ENCODE measurements at regions not wholly inside any gene's neighbourhood (a gene's known extent, or its start where the extent isn't known, plus 50 kb on each side); places are given as distances from the start of the nearest gene placed in this dataset.

DNA sequence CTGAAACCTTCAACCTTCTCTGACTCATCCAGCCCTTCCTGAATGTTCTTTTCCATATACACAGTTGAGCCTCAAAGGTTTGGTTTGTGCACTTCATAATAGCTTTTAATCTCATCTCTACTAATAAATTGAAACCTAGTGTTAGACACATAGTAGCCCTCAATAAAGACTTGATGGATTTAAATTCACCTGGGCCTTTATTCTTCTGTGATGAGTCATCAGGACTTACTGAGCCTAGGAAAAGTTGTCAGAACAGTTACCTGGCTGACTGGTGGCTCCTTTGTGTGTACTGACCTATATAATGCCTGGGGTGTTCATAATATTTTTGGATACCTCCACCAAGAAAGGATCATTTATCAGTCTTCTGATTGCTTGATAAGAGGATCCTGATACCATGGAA, 86.4 kb upstream of the NTF3 start:
- Mint-ChIP-seq H3K4me1 (no peaks in the 10 kb centered on the region), H3K36me3 (no peaks in the 10 kb centered on the region), H3K9me3 (peaks cover 0 to 3% (median 2%) of the 10 kb centered on the region in 7 donors), H3K27me3 (ENCODE audit: low read depth in 3 of 3) (peaks cover 2 to 10% (median 4%) of the 10 kb centered on the region in 3 donors), H3K27ac (no peak overlapping the region), H3K4me3 (no peak overlapping the region)
- no peak for DNase-seq
- H2AFZ ChIP-seq (ENCODE audit: insufficient read depth, low read depth, low read length, poor library complexity, severe bottlenecking): no peak overlapping the region
- H3K9ac ChIP-seq (ENCODE audit: insufficient read depth, low read length, poor library complexity, severe bottlenecking): no peak overlapping the region
- no peaks in the 10 kb centered on the region for H3K4me1 ChIP-seq (ENCODE audit: control insufficient read depth in 1 of 2, insufficient read depth in 2 of 2, low read length in 2 of 2)
- intact Hi-C loops (cut with micrococcal nuclease): no loop called here
- H3K36me3 ChIP-seq (replicated peaks in 1 of 2; ENCODE audit: control insufficient read depth in 1 of 2, insufficient read depth in 2 of 2, low read length in 2 of 2): no peaks in the 10 kb centered on the region
- H3K4me3 ChIP-seq (replicated peaks in 1 of 3; ENCODE audit: low read depth in 2 of 3, low read length in 3 of 3): no peak overlapping the region
- no peaks in the 10 kb centered on the region for H3K79me2 ChIP-seq (ENCODE audit: insufficient read depth, low read length)
- H3K27ac ChIP-seq (ENCODE audit: low read depth in 1 of 2, low read length in 2 of 2): no peak overlapping the region
- TF ChIP-seq, protein P1, sequence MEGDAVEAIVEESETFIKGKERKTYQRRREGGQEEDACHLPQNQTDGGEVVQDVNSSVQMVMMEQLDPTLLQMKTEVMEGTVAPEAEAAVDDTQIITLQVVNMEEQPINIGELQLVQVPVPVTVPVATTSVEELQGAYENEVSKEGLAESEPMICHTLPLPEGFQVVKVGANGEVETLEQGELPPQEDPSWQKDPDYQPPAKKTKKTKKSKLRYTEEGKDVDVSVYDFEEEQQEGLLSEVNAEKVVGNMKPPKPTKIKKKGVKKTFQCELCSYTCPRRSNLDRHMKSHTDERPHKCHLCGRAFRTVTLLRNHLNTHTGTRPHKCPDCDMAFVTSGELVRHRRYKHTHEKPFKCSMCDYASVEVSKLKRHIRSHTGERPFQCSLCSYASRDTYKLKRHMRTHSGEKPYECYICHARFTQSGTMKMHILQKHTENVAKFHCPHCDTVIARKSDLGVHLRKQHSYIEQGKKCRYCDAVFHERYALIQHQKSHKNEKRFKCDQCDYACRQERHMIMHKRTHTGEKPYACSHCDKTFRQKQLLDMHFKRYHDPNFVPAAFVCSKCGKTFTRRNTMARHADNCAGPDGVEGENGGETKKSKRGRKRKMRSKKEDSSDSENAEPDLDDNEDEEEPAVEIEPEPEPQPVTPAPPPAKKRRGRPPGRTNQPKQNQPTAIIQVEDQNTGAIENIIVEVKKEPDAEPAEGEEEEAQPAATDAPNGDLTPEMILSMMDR (IDR thresholded peaks at IDR 0.05): no peak
- H4K20me1 ChIP-seq (ENCODE audit: insufficient read depth, low read length): no peaks in the 10 kb centered on the region
- H3K9me3 ChIP-seq (replicated peaks in 1 of 2; ENCODE audit: control insufficient read depth in 1 of 2, insufficient read depth in 1 of 2, low read length in 2 of 2): no peaks in the 10 kb centered on the region
- no peak overlapping the region for H3K4me2 ChIP-seq (replicated peaks; ENCODE audit: extremely low read depth, low read length, poor library complexity, severe bottlenecking)
- no peaks in the 10 kb centered on the region for H3K27me3 ChIP-seq (ENCODE audit: control insufficient read depth in 2 of 2, insufficient read depth in 2 of 2, low read length in 2 of 2)

DNA sequence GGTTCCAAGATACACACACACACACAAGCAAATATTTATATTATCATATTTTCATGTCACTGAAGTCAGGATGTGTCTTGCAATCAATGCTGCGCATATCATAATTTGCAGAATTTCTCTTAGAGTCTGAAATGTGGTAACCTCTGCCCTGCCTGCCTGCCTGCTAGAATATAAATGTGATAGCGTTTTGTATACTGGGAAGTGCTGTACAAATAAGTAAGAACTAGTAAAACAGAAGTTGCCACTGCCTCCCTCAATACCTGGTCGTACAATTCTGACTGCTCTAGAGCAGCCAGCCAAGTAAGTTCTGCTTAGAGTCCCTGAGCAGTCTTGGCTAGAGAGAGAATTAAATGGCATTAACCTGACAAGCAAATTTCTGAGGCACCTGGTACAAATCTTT, 83.9 kb upstream of the NTF3 start:
- no peaks in the 10 kb centered on the region for H3K36me3 ChIP-seq (replicated peaks in 1 of 2; ENCODE audit: control insufficient read depth in 1 of 2, insufficient read depth in 2 of 2, low read length in 2 of 2)
- H3K27me3 ChIP-seq (ENCODE audit: control insufficient read depth in 2 of 2, insufficient read depth in 2 of 2, low read length in 2 of 2): no peaks in the 10 kb centered on the region
- intact Hi-C loops (cut with micrococcal nuclease): no loop called here
- H3K79me2 ChIP-seq (ENCODE audit: insufficient read depth, low read length): no peaks in the 10 kb centered on the region
- H3K9ac ChIP-seq (ENCODE audit: insufficient read depth, low read length, poor library complexity, severe bottlenecking): no peak overlapping the region
- no peak overlapping the region for H3K4me2 ChIP-seq (replicated peaks; ENCODE audit: extremely low read depth, low read length, poor library complexity, severe bottlenecking)
- no peaks in the 10 kb centered on the region for H3K4me1 ChIP-seq (ENCODE audit: control insufficient read depth in 1 of 2, insufficient read depth in 2 of 2, low read length in 2 of 2)
- 93% methylated on average over 2 of the region's 3 CpGs for WGBS (ENCODE audit: insufficient coverage)
- no peak overlapping the region for H3K27ac ChIP-seq (ENCODE audit: low read depth in 1 of 2, low read length in 2 of 2)
- TF ChIP-seq, protein P1 (IDR thresholded peaks at IDR 0.05): no peak
- Mint-ChIP-seq H3K27me3 (ENCODE audit: low read depth in 3 of 3) (peaks cover 2 to 14% (median 6%) of the 10 kb centered on the region in 3 donors), H3K4me1 (no peaks in the 10 kb centered on the region), H3K27ac (no peak overlapping the region), H3K4me3 (no peak overlapping the region), H3K36me3 (no peaks in the 10 kb centered on the region), H3K9me3 (peaks cover 0 to 4% (median 3%) of the 10 kb centered on the region in 7 donors)
- H3K9me3 ChIP-seq (replicated peaks in 1 of 2; ENCODE audit: control insufficient read depth in 1 of 2, insufficient read depth in 1 of 2, low read length in 2 of 2): no peaks in the 10 kb centered on the region
- H2AFZ ChIP-seq (ENCODE audit: insufficient read depth, low read depth, low read length, poor library complexity, severe bottlenecking): no peak overlapping the region
- no peak for DNase-seq
- H4K20me1 ChIP-seq (ENCODE audit: insufficient read depth, low read length): no peaks in the 10 kb centered on the region
- no peak overlapping the region for H3K4me3 ChIP-seq (replicated peaks in 1 of 3; ENCODE audit: low read depth in 2 of 3, low read length in 3 of 3)
